GM21367 (cell line): ENCODE measurements at regions not wholly inside any gene's neighbourhood (a gene's known extent, or its start where the extent isn't known, plus 50 kb on each side); places are given as distances from the start of the nearest gene placed in this dataset.
"Not testable (repeated sequence)": the region's sequence is repeated elsewhere in the genome, so short reads cannot be mapped to it uniquely, and the experiment has no call there.

Experiments
- ATAC-seq: cut with Tn5 transposase; IDR thresholded peaks from one replicate; pipeline ENCODE4 v1.9.1; 2021; ENCODE audit not compliant: unreplicated experiment

GRCh38 chr12:61188801-61189595 lies 1071.2 kb upstream of the USP15 start:
- ATAC-seq: no peak

GRCh38 chr12:61213646-61214045 lies 1046.6 kb upstream of the USP15 start:
- ATAC-seq: no peak

GRCh38 chr12:61220337-61220736 lies 1039.9 kb upstream of the USP15 start:
- ATAC-seq: no peak

- ATAC-seq: no peak
Observed at GRCh38 chr12:61232040-61232439, 1028.2 kb upstream of the USP15 start.

- no peak for ATAC-seq
Observed at GRCh38 chr12:61250303-61250702, 1009.9 kb upstream of the USP15 start.

- no peak for ATAC-seq
Observed at GRCh38 chr12:61251076-61251475, 1009.1 kb upstream of the USP15 start.

- ATAC-seq: no peak
Observed at GRCh38 chr12:61254225-61254624, 1006.0 kb upstream of the USP15 start.

- not testable (repeated sequence) for ATAC-seq
Observed at GRCh38 chr12:61264294-61264693, 995.9 kb upstream of the USP15 start.

GRCh38 chr12:61267474-61267873 lies 992.7 kb upstream of the USP15 start:
- ATAC-seq: no peak

- no peak for ATAC-seq
Observed at GRCh38 chr12:61272441-61272840, 987.8 kb upstream of the USP15 start.

GRCh38 chr12:61282790-61283575 lies 977.2 kb upstream of the USP15 start:
- no peak for ATAC-seq

- ATAC-seq: no peak
Observed at GRCh38 chr12:61290473-61290872, 969.7 kb upstream of the USP15 start.

- ATAC-seq: no peak
Observed at GRCh38 chr12:61291647-61292046, 968.6 kb upstream of the USP15 start.

- not testable (repeated sequence) for ATAC-seq
Observed at GRCh38 chr12:61294011-61294410, 966.2 kb upstream of the USP15 start.

- no peak for ATAC-seq
Observed at GRCh38 chr12:61301817-61302216, 958.4 kb upstream of the USP15 start.

- no peak for ATAC-seq
Observed at GRCh38 chr12:61302282-61302681, 957.9 kb upstream of the USP15 start.

- no peak for ATAC-seq
Observed at GRCh38 chr12:61308220-61308619, 952.0 kb upstream of the USP15 start.

GRCh38 chr12:61311413-61311812 lies 948.8 kb upstream of the USP15 start:
- no peak for ATAC-seq

GRCh38 chr12:61348871-61349270 lies 911.3 kb upstream of the USP15 start:
- no peak for ATAC-seq

- no peak for ATAC-seq
Observed at GRCh38 chr12:61355105-61355504, 905.1 kb upstream of the USP15 start.

- ATAC-seq: no peak
Observed at GRCh38 chr12:61356485-61356884, 903.7 kb upstream of the USP15 start.

- no peak for ATAC-seq
Observed at GRCh38 chr12:61357496-61357895, 902.7 kb upstream of the USP15 start.
